ENCODE measurements at regions not wholly inside any gene's neighbourhood (a gene's known extent, or its start where the extent isn't known, plus 50 kb on each side); places are given as distances from the start of the nearest gene placed in this dataset.

- H3K4me1 ChIP-seq: no peaks in the 10 kb centered on the region
- no peaks in the 10 kb centered on the region for H3K36me3 ChIP-seq (ENCODE audit: low read depth, missing control alignments)
- H3K27ac ChIP-seq: no peak overlapping the region
- no peak for DNase-seq
- no peaks in the 10 kb centered on the region for H3K27me3 ChIP-seq
- H3K9me3 ChIP-seq: no peaks in the 10 kb centered on the region
- 92 to 95% methylated on average over 6 of the region's 6 CpGs for WGBS, 2 donors
- TF ChIP-seq POLR2A (IDR thresholded peaks at IDR 0.05): no peak
- TF ChIP-seq CTCF (IDR thresholded peaks at IDR 0.05): no peak
- H3K4me3 ChIP-seq: no peak overlapping the region
- intact Hi-C loops (cut with DNase I; ENCODE audit: low total_unique reads): no loop called here
Measured at GRCh38 chr2:12041236-12041635, 294.8 kb downstream of the LPIN1 start.

GRCh38 chr2:12043131-12043530 lies 296.7 kb downstream of the LPIN1 start:
- no peak overlapping the region for H3K27ac ChIP-seq
- 50% methylated on average over 2 of the region's 2 CpGs for WGBS, 2 donors
- no peaks in the 10 kb centered on the region for H3K27me3 ChIP-seq
- intact Hi-C loops (cut with DNase I; ENCODE audit: low total_unique reads): no loop called here
- TF ChIP-seq POLR2A (IDR thresholded peaks at IDR 0.05) (no peak), CTCF (IDR thresholded peaks at IDR 0.05) (no peak)
- DNase-seq: no peak
- H3K4me3 ChIP-seq: no peak overlapping the region
- H3K9me3 ChIP-seq: no peaks in the 10 kb centered on the region
- no peaks in the 10 kb centered on the region for H3K4me1 ChIP-seq
- H3K36me3 ChIP-seq (ENCODE audit: low read depth, missing control alignments): no peaks in the 10 kb centered on the region

- intact Hi-C loops (cut with DNase I; ENCODE audit: low total_unique reads): no loop called here
- Histone ChIP-seq H3K4me1 (no peaks in the 10 kb centered on the region), H3K4me3 (no peak overlapping the region), H3K9me3 (no peaks in the 10 kb centered on the region), H3K36me3 (ENCODE audit: low read depth, missing control alignments) (no peaks in the 10 kb centered on the region), H3K27me3 (no peaks in the 10 kb centered on the region), H3K27ac (no peak overlapping the region)
- TF ChIP-seq CTCF (IDR thresholded peaks at IDR 0.05) (no peak), POLR2A (IDR thresholded peaks at IDR 0.05) (no peak)
- 71 to 74% methylated on average over 8 of the region's 8 CpGs for WGBS, 2 donors
- DNase-seq: no peak
Measured at GRCh38 chr2:12044857-12045256, 298.4 kb downstream of the LPIN1 start.

- H3K27ac ChIP-seq: no peak overlapping the region
- H3K4me1 ChIP-seq: no peaks in the 10 kb centered on the region
- H3K36me3 ChIP-seq (ENCODE audit: low read depth, missing control alignments): no peaks in the 10 kb centered on the region
- TF ChIP-seq POLR2A (IDR thresholded peaks at IDR 0.05): no peak
- no peak for TF ChIP-seq CTCF (IDR thresholded peaks at IDR 0.05)
- intact Hi-C loops (cut with DNase I; ENCODE audit: low total_unique reads): no loop called here
- H3K27me3 ChIP-seq: no peaks in the 10 kb centered on the region
- no peak for DNase-seq
- 73 to 79% methylated on average over 9 of the region's 9 CpGs for WGBS, 2 donors
- H3K4me3 ChIP-seq: no peak overlapping the region
- H3K9me3 ChIP-seq: no peaks in the 10 kb centered on the region
Measured at GRCh38 chr2:12045864-12046291, 299.4 kb downstream of the LPIN1 start.

GRCh38 chr2:12046641-12047040 lies 300.2 kb downstream of the LPIN1 start:
- H3K27ac ChIP-seq: no peak overlapping the region
- peak; percentile 39 for DNase-seq
- no peak overlapping the region for H3K4me3 ChIP-seq
- intact Hi-C loops (cut with DNase I; ENCODE audit: low total_unique reads): no loop called here
- H3K27me3 ChIP-seq: no peaks in the 10 kb centered on the region
- TF ChIP-seq POLR2A (IDR thresholded peaks at IDR 0.05): no peak
- no peak for TF ChIP-seq CTCF (IDR thresholded peaks at IDR 0.05)
- 52 to 61% methylated on average over 4 of the region's 4 CpGs for WGBS, 2 donors
- H3K9me3 ChIP-seq: no peaks in the 10 kb centered on the region
- no peaks in the 10 kb centered on the region for H3K36me3 ChIP-seq (ENCODE audit: low read depth, missing control alignments)
- H3K4me1 ChIP-seq: no peaks in the 10 kb centered on the region
